ENCODE measurements at regions not wholly inside any gene's neighbourhood (a gene's known extent, or its start where the extent isn't known, plus 50 kb on each side); places are given as distances from the start of the nearest gene placed in this dataset.

DNA sequence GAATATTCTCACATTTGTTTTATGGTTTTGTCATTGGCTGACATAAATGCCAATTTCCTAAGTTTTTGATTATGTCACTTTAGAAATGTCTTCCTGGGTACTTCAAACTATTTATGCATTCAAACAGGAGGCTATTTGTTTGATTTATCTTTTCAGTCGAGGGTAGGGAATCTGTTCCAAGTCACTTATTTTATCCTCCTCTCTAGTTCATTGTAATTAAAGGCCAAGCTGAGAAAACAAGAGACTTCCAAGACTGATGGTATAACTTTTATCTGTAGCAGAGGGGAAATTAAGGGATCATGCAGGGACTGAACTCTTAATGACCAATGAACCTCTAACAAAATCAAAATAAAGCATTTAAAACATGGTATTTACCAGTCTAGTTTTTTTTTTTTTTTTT, 968.4 kb downstream of the SORCS3 start:
- TF ChIP-seq, protein P1, sequence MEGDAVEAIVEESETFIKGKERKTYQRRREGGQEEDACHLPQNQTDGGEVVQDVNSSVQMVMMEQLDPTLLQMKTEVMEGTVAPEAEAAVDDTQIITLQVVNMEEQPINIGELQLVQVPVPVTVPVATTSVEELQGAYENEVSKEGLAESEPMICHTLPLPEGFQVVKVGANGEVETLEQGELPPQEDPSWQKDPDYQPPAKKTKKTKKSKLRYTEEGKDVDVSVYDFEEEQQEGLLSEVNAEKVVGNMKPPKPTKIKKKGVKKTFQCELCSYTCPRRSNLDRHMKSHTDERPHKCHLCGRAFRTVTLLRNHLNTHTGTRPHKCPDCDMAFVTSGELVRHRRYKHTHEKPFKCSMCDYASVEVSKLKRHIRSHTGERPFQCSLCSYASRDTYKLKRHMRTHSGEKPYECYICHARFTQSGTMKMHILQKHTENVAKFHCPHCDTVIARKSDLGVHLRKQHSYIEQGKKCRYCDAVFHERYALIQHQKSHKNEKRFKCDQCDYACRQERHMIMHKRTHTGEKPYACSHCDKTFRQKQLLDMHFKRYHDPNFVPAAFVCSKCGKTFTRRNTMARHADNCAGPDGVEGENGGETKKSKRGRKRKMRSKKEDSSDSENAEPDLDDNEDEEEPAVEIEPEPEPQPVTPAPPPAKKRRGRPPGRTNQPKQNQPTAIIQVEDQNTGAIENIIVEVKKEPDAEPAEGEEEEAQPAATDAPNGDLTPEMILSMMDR (IDR thresholded peaks at IDR 0.05; ENCODE audit: poor library complexity), result no peak
- no peak for TF ChIP-seq EZH2 (IDR thresholded peaks at IDR 0.05; ENCODE audit: borderline replicate concordance)
